ENCODE measurements at regions not wholly inside any gene's neighbourhood (a gene's known extent, or its start where the extent isn't known, plus 50 kb on each side); places are given as distances from the start of the nearest gene placed in this dataset.
"Not testable (repeated sequence)": the region's sequence is repeated elsewhere in the genome, so short reads cannot be mapped to it uniquely, and the experiment has no call there.

- DNase-seq (ENCODE audit: extremely low read depth, low read depth, low spot score) = no peak
Measured at GRCh38 chr14:83568141-83568540, 1961.8 kb upstream of the FLRT2 start.

DNA sequence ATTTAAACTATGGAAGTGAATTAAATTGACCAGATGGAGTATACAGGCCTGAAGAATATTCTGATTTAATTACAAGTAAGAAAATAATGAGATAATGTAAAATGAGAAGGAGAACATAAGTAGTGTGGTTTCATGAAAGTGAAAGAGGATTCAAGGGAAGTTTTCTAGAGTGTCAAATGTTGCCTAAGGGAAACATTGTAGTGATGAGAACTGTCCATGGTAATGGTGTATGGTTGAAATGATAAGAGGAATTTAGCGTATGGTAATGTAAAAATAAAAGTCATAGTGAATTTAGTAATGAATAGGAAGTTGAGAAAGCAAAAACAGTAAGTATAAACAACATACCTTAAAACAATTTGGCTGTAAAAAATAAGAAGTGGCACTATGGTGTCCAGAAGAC is 1954.6 kb upstream of the FLRT2 start:
- DNase-seq (ENCODE audit: extremely low read depth, low read depth, low spot score) = no peak

DNA sequence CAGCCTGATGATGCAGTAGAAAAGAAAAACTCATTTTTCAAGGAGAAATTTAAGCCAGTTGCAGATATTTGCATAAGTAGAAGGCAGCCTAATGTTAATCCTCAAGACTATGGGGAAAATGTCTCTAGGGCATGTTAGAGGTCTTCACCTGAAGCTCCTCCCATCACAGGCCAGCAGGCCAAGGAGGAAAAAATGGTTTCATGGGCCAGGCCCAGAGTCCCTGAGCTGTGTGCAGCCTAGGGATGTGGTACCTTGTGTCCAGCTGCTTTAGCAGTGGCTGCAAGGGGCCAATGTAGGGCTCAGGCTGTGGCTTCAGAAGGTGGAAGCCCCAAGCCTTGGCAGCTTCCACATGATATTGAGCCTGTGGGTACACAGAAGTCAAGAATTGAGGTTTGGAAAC is 1946.7 kb upstream of the FLRT2 start:
- DNase-seq (ENCODE audit: extremely low read depth, low read depth, low spot score) = no peak

GRCh38 chr14:83594874-83595273 is 1935.1 kb upstream of the FLRT2 start:
- no peak for DNase-seq (ENCODE audit: extremely low read depth, low read depth, low spot score)

- DNase-seq (ENCODE audit: extremely low read depth, low read depth, low spot score) = no peak
Measured at GRCh38 chr14:83607682-83608081, 1922.3 kb upstream of the FLRT2 start.

- no peak for DNase-seq (ENCODE audit: extremely low read depth, low read depth, low spot score)
Measured at GRCh38 chr14:83611491-83611890, 1918.5 kb upstream of the FLRT2 start.

- no peak for DNase-seq (ENCODE audit: extremely low read depth, low read depth, low spot score)
Measured at GRCh38 chr14:83611906-83612390, 1918.0 kb upstream of the FLRT2 start.

- no peak for DNase-seq (ENCODE audit: extremely low read depth, low read depth, low spot score)
Measured at GRCh38 chr14:83614956-83615355, 1915.0 kb upstream of the FLRT2 start.

DNA sequence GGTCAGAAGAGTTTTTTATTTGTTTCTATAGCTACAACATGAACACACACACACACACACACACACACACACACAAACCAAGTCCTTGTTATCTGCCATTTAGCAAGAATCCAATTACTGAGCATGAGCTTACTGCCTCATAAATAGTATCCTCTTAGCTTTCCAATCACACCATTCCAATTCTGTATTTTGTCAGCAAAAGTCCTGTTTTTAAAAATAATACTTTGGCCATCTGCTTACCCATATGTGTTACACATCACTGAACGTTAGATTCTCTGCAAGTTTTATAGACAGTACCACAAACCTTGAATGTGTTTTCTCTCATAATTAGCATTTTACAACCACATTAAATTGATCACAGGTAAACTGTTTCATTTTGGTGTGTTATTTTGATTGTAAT is 1905.4 kb upstream of the FLRT2 start:
- no peak for DNase-seq (ENCODE audit: extremely low read depth, low read depth, low spot score)

DNA sequence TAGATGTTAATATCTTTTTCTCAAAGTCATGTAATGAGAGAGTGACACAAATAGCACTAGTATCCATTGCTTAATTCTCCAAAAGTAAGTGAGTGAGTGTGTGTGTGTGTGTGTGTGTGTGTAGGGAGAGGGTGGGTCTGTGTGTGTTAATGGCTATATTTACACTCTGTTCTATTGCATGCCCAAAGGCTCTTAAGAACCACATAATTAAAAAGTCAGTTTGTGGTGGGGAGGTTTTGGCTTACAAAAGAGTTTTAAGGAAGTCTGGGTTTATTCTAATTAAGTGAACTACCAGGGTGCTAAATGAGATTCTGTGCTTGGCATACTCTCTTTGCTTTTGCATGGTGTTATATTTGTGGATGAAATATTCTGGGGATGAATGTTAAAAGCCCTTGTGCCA is 1897.6 kb upstream of the FLRT2 start:
- DNase-seq (ENCODE audit: extremely low read depth, low read depth, low spot score) = no peak

- no peak for DNase-seq (ENCODE audit: extremely low read depth, low read depth, low spot score)
Measured at GRCh38 chr14:83638748-83639504, 1891.0 kb upstream of the FLRT2 start.

- DNase-seq (ENCODE audit: extremely low read depth, low read depth, low spot score) = not testable (repeated sequence)
Measured at GRCh38 chr14:83639505-83639875, 1890.5 kb upstream of the FLRT2 start.

- no peak for DNase-seq (ENCODE audit: extremely low read depth, low read depth, low spot score)
Measured at GRCh38 chr14:83646228-83646627, 1883.7 kb upstream of the FLRT2 start.

DNA sequence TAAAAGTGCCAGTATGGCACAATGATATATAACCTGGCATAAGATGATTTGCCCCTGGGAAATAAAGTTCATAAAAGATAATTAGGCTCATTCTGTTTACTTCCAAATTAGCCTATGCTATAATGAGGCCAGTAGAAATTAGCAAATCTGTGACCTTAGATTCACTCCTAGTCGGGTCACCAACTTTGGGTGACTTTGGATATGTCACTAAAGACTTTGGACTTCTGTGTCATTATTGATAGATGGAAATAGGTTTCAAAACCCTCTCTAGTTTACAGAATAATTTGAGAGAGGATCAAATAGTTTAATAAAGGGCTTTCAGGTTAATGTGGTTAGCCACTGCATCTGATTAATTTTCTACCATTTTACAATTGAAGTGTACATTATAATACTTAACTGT is 1869.3 kb upstream of the FLRT2 start:
- no peak for DNase-seq (ENCODE audit: extremely low read depth, low read depth, low spot score)

GRCh38 chr14:83664389-83664788 is 1865.6 kb upstream of the FLRT2 start:
- no peak for DNase-seq (ENCODE audit: extremely low read depth, low read depth, low spot score)

- no peak for DNase-seq (ENCODE audit: extremely low read depth, low read depth, low spot score)
Measured at GRCh38 chr14:83689265-83689664, 1840.7 kb upstream of the FLRT2 start.

DNA sequence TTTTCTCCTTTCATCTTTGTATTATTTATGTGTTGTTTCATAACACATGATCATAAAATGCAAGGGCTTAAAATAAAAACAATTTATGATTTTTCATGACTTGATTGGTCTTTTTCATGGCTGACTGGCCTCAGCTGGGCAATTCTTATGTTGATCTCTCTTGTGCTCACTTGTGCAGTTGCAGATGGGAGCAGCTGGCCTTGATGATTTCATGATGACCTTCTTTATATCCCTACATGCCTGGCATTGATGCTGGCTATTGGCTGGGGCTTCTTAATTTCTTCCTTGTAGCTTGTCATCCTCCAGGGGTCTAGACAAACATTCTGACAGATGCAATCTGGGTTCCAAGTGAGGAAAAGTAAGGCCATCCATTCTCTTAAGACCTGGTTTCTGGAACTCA is 1832.8 kb upstream of the FLRT2 start:
- no peak for DNase-seq (ENCODE audit: extremely low read depth, low read depth, low spot score)

GRCh38 chr14:83702619-83703018 is 1827.3 kb upstream of the FLRT2 start:
- no peak for DNase-seq (ENCODE audit: extremely low read depth, low read depth, low spot score)

DNA sequence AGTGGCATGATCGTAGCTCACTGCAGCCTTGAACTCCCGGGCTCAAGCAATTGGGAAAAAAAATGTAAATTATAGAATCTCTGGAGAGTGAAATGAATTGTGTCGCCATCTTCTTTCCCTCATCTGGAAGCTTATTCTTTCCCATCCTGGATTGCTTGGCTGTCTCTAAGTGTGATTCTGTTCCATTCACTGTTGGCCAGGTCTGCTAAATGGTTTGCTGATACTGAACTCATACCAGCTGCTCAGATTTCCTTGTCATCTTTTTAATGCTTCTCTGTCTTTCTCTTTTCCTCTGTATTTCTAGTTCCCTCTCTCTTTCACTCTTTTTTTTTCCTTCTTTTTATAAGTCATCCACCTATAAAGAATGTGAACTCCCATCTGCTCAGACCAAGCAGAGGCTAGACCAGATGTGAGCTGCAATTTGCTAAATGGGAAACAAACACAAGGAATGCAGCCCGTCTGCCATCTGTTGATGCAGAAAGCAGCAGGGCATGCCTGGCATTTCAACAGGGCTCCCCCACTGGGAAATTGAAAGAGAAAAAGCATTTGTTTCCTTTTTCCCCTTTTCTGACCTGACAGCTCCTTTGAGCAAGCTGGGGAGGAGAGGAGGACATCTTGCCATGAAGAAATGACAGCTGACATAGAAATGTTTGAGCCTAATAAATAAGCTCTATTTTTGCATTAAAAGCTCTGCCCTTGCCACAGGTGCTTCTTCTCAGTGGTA is 1823.6 kb upstream of the FLRT2 start:
- DNase-seq (ENCODE audit: extremely low read depth, low read depth, low spot score) = no peak

GRCh38 chr14:83707056-83707455 is 1822.9 kb upstream of the FLRT2 start:
- DNase-seq (ENCODE audit: extremely low read depth, low read depth, low spot score) = peak; percentile 60

- no peak for DNase-seq (ENCODE audit: extremely low read depth, low read depth, low spot score)
Measured at GRCh38 chr14:83709116-83709515, 1820.8 kb upstream of the FLRT2 start.

- DNase-seq (ENCODE audit: extremely low read depth, low read depth, low spot score) = no peak
Measured at GRCh38 chr14:83711046-83711445, 1818.9 kb upstream of the FLRT2 start.

Measured in glomerular endothelial cell (primary cell).